ENCODE measurements at regions not wholly inside any gene's neighbourhood (a gene's known extent, or its start where the extent isn't known, plus 50 kb on each side); places are given as distances from the start of the nearest gene placed in this dataset.

DNA sequence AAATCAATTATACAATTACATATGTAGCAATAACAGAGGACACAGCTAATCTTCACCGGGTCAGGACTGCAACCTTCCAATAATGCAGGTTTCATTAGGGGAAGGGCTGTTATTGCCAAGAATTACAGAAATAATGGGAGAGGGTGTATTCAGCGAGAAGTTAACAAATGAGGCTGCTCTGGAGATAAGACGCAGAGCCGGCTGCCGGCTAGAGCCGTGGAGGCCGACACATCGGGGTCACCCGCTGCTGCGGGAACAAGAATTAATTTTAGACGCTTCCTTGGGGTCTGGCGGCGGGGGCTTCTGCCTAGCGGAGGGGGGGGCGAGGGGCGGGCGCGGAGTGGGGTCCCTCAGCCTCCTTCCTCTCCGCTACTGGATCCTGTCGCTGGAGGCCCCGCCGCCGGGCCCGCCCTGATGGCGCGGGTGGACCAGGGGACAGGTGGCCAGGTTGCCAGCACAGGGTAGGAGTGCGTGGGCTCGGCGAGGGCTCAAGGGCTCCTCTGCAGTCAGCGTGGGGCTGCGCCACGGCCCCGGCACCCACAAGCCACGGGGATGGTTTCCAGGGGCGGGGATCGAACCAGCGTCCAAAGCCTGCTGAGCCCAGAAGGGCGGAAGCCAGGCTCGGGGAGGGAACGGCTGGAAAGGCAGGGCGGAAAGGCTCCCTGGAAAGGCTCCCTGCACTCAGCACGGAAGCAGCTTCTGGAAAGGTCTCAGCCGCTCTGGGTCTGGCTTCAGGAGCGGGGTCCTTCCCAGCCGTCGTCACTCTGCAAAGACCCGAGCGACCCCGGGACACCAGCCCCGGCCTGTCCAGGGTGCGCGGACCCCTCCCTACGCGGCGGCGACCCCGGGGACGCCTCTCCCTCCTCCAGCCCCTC, 113.8 kb upstream of the NKX1-1 start:
- in situ Hi-C loops (cut with HindIII; ENCODE audit: low pct_unique_long_range_greater_than_20kb, low sequenced_read_pairs): no loop called here
- peak; percentile 50 for DNase-seq (ENCODE audit: low read depth)

DNA sequence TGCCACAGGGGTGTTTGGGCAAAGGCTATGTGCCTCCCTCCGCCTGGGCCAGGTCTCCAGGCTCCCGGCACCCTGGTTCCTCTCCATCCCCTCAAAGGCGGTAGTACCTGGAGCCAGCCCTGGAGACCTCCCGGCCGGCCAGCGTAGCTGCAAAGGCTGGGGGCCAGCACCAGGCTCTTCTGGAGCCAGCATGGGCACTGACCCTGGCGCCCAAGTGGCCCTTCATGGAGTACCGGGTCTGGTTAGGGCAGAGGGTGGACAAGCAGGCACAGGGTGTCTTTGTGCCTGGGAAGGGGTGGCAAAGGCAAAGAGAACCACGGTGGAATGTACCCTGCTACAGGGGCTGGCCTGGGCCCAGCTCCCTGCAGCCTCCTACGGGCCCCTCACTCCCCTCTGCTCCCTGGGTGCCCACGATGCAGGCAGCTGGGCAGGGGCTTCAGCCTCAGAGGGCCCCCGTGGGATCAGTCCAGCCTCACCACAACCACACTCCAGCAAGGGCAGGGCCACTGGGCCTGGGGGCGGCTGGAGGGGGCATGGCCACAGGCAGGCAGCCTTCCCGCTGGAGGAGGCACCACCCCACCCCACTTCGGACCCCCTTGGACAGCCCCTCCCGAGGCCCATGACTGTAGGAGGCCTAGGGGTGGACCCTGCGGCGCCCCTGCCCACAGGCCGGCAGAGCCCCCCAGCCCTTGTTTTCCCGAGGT, 112.9 kb upstream of the NKX1-1 start:
- in situ Hi-C loops (cut with HindIII; ENCODE audit: low pct_unique_long_range_greater_than_20kb, low sequenced_read_pairs): no loop called here
- DNase-seq (ENCODE audit: low read depth): no peak

DNA sequence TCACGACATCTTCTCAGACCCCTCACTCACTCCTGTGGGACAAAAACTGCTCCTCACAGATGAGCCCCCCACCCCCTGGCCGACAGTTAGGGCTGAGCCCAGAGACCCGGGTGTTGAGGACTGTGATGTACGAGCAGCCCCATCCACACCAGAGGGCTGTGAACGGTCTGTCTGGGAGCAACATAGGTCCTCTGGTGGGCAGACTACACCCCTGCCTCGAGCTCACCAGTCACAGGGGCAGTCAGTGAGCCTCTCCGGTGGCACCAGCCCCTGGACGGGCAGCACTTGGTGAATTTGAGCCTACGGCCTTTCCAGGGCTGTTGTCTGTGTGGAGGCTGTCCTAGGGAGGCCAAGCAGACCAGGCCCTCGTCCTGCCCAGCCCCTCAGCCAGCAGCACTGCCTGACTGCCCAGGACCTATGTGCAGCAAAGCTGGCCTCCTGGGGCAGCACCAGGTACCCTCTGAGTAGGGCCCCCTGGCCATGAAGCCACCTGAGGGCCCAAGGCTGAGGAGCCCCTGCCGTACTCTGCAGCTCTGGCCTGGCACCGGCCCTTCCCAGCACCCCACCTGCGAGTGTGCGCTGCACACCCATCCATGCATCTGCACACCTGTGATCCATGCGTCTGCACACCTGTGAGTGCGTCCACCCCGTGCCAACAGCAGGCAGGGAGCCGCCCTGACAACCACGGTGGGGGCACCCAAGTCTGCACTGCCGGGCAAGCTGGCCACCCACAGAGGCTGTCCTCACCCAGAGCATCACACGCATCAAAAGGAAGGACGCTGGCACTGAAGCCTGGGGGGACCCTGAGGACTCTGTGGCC, 111.6 kb upstream of the NKX1-1 start:
- in situ Hi-C loops (cut with HindIII; ENCODE audit: low pct_unique_long_range_greater_than_20kb, low sequenced_read_pairs): no loop called here
- no peak for DNase-seq (ENCODE audit: low read depth)

DNA sequence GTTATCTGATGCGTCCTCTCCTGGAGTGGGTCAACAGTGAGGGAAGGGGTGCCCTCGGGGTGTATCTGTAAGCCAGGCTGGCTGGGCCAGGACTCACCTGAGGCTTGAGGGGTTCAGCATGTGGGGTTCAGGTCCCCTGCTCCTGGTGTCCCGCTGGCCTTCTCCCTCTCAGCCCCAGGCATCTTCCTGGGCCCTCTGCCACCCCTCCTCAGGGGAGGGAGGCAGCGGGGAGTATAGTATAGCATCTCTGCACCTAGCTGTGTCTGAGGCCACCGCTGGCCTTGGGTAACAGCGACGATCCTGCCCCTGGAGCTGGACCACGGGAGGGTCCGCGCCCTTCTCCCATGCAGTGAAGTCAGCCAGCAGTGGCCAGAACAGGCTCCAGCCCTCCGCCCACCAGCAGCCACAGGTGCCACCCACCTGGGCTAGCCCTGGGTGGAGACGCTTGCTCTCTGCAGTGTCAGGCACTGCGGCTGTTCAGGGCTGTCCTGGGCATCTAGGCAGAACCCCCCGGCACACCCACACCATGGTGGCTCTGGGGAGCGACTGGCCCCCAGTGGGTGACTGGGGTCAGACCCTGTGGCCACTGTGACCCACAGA, 110.7 kb upstream of the NKX1-1 start:
- in situ Hi-C loops (cut with HindIII; ENCODE audit: low pct_unique_long_range_greater_than_20kb, low sequenced_read_pairs): no loop called here

DNA sequence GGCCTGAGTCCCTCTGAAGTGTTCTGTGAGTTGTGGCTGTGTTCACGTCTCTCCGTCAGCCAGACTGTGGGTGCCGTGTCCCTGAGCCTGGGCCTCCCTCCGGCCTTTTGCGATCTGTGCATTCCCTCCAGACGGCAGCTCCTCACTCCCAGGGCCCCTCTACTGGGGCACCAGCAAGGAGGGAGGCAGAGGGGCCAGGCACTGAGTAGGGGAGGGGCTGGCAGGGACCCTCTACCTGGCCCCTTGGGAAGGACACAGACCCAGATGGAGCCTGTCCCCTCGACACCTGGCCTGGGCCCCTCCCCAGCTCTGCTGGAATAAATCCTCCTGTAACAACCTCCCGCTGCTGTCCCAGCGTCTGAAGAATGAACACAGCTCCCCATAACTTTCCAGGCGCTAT, 110.0 kb upstream of the NKX1-1 start:
- in situ Hi-C loops (cut with HindIII; ENCODE audit: low pct_unique_long_range_greater_than_20kb, low sequenced_read_pairs): no loop called here

More for the DNA sequence above, 110.7 kb upstream of the NKX1-1 start:
- DNase-seq (ENCODE audit: low read depth): no peak

DNA sequence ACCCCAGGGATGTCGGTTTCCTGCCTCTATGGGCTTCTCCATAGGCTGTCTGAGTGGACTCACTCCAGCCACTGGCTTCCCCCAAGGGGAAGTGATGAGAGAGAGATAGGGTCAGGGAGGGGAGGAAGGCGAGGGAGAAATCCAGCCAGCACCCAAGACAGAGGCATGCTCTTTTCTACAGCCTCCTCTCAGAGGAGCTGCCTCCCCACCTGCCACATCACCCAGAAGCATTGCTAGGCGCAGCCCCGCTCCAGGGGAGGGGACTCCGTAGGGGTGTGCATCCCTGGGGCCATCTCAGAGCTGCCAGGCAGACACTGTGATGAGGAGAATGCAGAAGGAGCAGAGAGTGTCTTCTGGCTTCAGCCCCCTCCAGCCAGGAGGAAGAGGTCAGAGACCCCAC, 109.5 kb upstream of the NKX1-1 start:
- in situ Hi-C loops (cut with HindIII; ENCODE audit: low pct_unique_long_range_greater_than_20kb, low sequenced_read_pairs): no loop called here
- DNase-seq (ENCODE audit: low read depth): no peak

More for the DNA sequence above, 110.0 kb upstream of the NKX1-1 start:
- DNase-seq (ENCODE audit: low read depth): no peak

DNA sequence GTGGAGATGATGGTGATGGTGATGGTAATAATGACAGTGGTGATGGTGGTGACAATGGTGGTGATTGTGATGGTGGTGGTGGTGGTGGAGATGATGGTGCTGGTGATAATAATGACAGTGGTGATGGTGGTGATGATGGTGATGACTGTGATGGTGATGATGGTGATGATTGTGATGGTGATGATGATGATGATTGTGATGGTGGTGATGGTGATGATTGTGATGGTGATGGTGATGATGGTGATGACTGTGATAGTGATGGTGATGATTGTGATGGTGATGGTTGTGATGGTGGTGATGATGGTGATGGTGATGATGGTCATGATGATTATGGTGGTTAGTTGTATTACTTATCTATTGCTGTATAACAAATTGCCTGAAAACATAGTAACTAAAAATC, 108.9 kb upstream of the NKX1-1 start:
- in situ Hi-C loops (cut with HindIII; ENCODE audit: low pct_unique_long_range_greater_than_20kb, low sequenced_read_pairs): no loop called here
- DNase-seq (ENCODE audit: low read depth): no peak

DNA sequence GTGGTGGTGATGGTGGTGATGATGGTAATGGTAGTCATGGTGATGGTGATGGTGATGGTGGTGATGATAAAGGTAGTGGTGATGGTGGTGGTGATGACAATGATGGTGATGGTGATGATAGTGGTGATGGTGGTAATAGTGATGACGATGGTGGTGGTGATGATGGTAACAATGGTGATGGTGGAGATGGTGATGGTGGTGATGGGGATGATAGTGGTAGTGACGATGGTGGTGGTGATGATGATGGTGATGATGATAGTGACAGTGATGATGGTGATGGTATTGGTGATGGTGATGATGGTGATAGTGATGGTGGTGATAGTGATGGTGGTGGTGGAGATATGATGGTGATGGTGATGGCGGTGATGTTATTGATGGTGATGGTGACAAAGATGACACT, 108.4 kb upstream of the NKX1-1 start:
- DNase-seq (ENCODE audit: low read depth): no peak
- in situ Hi-C loops (cut with HindIII; ENCODE audit: low pct_unique_long_range_greater_than_20kb, low sequenced_read_pairs): no loop called here

DNA sequence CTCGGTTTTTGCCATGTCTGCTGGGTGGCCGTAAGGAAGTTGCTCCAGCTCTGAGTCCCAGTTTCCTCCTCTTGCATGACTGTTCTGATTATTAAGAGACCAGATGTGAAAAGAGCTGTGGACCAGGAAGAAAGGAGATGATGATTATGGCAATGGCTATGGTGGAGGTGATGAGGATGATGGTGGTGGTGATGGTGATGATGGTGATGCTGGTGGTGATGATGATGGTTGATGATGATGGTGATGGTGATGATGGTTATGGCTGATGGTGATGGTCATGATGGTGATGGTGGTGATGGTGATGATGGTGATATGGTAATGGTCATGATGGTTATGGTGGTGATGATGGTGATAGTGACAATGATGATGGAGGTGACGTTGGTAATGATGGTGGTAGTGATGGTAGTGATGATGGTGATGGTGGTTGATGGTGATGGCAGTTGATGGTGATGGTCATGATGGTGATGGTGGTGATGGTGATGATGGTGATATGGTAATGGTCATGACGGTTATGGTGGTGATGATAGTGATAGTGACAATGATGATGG, 107.8 kb upstream of the NKX1-1 start:
- in situ Hi-C loops (cut with HindIII; ENCODE audit: low pct_unique_long_range_greater_than_20kb, low sequenced_read_pairs): no loop called here

DNA sequence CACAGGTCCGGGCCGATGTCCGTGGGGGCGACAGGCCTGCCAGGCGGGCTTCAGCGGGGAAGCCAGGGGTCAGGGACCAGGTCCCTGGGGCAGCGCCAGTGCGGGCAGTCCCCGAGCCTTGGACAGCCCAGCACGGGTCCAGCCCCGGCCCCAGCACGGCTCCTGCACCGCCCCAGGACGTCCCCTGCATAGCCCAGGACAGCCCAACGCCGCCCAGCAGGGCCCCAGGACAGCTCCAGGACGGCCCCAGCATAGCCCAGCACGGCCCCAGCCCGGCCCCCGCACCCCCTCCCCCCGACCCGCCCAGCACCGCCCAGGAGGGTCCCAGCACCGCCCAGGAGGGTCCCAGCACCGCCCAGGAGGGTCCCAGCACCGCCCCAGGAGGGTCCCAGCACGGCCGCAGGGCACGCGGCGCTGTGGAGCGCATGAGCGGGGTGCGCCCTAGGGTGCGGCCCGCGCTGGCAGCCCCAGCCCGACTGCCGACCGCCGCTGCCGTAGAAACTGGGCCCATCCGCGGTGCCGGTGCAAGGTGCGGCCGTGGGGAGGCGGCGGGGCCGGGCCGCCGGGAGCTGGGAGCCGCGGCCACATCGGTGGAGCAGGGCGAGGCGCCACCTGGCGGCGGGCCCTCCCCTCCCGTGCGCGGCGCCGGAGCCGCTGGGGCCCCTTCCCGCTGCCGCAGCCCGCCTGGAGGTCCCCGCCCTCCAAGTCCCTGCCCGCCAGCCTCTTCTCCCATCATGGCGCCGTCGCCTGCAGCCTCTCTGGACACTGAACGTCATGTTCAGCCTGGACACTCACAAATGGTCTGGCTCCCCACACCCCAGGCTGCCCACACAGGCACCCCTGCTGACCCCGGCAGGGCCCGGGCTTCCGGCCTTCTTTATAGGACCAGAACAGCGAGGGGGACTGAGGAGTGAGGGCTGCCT, 106.8 kb upstream of the NKX1-1 start:
- peak; percentile 80 for DNase-seq (ENCODE audit: low read depth)
- in situ Hi-C loops (cut with HindIII; ENCODE audit: low pct_unique_long_range_greater_than_20kb, low sequenced_read_pairs): no loop called here

More for the DNA sequence above, 107.8 kb upstream of the NKX1-1 start:
- no peak for DNase-seq (ENCODE audit: low read depth)

DNA sequence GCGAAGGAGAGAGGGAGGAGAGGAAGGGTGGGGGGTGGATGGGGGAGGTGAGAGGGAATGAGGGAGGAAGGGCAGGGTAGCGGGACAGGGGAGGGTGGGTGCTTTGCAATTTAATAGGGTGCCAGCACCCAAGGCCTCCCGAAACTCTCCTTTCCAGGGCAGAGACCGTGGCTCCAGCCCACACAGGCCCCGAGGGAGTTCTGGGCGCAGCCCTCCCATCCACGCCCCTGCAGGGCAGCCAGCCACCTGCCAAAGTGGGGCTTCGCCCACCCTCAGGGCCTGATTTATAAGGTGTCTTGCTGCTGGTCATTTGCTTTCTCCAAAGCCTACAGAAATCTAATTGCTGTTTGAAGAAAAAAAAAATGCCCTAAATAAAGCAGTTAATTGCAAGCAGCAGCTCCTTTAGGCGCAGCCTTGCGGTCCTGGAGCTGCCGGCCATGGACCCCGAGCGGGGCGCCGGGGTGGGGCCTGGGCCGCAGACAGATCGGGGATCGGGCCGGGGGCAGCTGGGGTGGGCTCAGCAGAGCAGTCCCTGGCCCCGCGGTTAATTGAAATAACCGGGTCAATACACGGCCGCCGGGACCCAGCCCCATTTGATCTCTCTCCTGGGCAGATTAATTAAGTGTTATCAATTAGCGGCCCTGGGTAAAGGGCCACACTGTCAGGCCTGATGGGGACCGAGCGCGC, 106.0 kb upstream of the NKX1-1 start:
- DNase-seq (ENCODE audit: low read depth): no peak
- in situ Hi-C loops (cut with HindIII; ENCODE audit: low pct_unique_long_range_greater_than_20kb, low sequenced_read_pairs): no loop called here

DNA sequence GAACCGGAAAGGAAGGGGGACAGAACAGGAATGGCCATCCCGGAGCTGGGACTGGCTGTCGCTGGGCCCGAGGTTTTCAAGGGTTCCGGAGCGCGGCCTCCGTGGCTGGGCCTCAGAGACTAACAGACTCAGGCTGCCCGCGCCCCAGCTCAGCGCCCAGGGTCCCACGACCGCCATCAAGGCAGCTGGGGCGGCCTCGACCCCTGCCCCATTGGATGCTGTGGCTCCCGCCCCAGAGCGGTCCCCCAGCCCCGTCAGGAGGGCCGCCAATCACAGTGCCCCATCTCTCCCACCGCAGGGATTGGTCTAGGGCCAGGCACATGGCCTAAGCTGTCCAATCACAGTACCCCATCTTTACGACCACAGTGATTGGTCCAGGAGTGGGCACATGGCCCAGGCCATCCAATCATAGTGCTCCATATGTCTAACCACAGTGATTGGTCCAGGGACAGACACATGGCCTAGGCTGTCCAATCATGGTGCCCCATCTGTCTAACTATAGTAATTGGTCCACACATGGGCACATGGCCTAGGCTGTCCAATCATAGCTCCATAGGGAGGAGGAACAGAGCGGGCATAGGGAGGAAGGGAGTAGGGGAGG, 105.3 kb upstream of the NKX1-1 start:
- in situ Hi-C loops (cut with HindIII; ENCODE audit: low pct_unique_long_range_greater_than_20kb, low sequenced_read_pairs): no loop called here
- peak; percentile 89 for DNase-seq (ENCODE audit: low read depth)

DNA sequence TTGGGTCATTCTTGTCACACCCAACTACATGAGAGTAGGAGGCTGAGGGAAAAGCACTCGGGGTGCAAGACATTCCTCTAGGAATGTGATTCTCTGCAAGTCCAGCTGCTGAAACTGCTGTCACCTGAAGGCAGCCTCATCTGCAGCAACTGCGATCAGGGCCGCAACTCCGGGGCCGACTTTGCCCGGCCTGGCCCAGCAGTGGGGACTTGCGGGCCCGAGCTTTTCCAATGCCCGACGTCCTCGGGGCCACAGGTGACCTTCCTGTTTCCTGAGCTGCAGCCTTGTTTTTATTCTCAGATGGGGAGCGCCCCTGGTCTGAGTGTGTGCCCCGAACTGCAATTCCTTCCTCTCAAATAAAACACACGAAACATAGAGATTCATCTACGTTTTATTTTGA, 104.7 kb upstream of the NKX1-1 start:
- no peak for DNase-seq (ENCODE audit: low read depth)
- in situ Hi-C loops (cut with HindIII; ENCODE audit: low pct_unique_long_range_greater_than_20kb, low sequenced_read_pairs): no loop called here

DNA sequence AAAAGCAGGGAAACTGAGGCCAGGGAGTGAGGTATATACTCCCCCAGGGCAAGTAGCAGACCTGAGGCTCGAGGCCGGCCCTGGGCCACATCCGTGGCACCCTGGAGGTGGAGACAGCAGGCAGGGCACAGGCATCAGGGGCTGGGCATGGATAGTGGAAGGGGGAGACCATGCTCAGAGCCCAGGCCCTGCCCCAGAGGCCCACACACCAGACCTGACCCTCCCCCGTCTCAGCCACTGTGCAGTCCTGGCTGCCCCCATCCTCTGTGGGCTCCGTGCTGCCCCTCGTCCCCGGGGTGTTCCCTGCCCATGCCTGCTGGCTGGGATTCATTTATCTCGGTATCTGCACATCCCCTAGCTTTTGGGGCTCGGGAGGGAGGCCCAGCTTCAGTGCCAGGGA, 103.1 kb upstream of the NKX1-1 start:
- in situ Hi-C loops (cut with HindIII; ENCODE audit: low pct_unique_long_range_greater_than_20kb, low sequenced_read_pairs): no loop called here
- DNase-seq (ENCODE audit: low read depth): no peak

DNA sequence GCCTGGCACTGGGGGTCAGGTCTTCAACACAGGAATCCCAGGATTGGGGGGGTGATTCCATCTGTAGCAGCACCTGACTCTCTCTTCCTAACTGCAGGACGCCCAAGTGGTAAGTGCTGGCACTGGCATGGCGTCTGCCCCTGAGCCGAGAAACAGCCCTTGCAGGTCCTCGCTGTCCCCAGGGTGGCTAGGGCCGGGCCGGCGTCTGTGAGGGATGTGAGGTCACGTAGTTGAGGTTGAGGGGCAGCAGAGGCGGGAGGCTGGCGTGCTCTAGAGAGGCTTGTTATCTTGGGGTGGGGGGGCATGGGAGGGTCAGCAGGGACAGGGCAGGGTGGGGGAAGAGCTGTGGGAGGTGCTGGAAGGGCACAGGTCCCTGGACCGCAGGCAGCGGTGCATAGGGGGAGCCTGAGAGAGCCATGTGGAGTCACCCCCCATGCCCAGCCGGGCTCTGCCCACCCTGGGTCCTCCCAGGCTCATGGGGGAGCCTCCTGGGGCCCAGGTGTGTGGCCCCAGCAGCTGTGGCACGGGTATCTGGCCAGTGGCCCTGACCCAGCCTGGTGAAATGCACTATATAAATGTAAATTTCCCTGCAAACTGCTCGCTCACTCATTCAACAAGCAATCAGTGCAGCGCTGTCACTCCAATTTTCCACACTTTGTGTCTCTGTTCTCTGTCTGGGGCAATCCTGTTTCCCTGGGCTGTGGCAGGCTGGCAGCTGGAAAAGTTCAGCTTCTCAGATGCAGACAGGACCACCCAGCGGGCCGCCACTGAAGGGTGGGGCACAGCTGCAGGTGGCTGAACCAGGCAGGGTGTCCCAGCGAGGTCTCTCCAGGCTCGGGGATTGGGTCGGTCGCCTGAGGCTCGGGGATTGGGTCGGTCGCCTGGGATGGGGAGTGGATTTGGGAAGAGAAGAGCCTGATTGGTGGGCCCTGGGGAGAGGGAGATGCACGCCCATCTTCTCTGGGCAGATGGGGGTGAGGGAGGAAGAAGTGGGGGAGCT, 102.2 kb upstream of the NKX1-1 start:
- DNase-seq (ENCODE audit: low read depth): no peak
- in situ Hi-C loops (cut with HindIII; ENCODE audit: low pct_unique_long_range_greater_than_20kb, low sequenced_read_pairs): no loop called here

All from Caki2 (cell line).